ENCODE measurements at regions not wholly inside any gene's neighbourhood (a gene's known extent, or its start where the extent isn't known, plus 50 kb on each side); places are given as distances from the start of the nearest gene placed in this dataset.
A peak's percentile ranks its signal among the peaks of the same experiment; 100 is the strongest.

DNA sequence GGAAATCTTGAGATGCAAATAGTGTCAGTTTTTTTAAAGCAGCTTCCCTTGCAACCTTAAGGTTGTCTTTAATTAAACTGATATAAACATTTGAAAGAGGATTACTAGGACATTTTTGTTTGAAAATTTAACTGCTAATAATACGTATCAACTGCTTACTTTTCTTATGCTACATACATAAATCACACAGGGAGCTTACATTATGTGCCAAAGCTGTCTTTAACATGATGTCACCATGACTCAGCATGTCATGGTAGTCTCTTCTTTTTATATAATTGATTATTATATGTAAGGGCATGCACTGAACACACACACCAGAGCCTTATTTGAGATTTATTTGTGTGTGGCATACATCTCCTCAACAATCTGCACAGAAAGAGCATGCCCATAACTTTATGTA, 63.0 kb upstream of the PTHLH start:
- Histone ChIP-seq H4K20me1 (ENCODE audit: insufficient read depth) (no peaks in the 10 kb centered on the region), H3K27me3 (ENCODE audit: insufficient read depth) (no peaks in the 10 kb centered on the region), H3K4me3 (ENCODE audit: low read depth in 2 of 2, low read length in 1 of 2) (no peak overlapping the region), H3K4me1 (ENCODE audit: control insufficient read depth in 1 of 2, insufficient read depth in 2 of 2, low read depth in 1 of 2, low read length in 1 of 2) (peaks cover 0 to 33% of the 10 kb centered on the region in 2 experiments; a peak in 3 of 4 replicates), H3K9me2 (no peaks in the 10 kb centered on the region), H3K9me3 (no peaks in the 10 kb centered on the region), H3K4me2 (no peak overlapping the region), H3K27ac (ENCODE audit: low read depth in 2 of 2, low read length in 1 of 2) (peak overlapping the region in 1 of 2 experiments; percentile 81; a peak in 1 of 4 replicates), H3K9ac (no peak overlapping the region; the same call in 1 of the 2 replicates), H3K79me2 (ENCODE audit: insufficient read depth) (no peaks in the 10 kb centered on the region), H3F3A (replicated peaks; ENCODE audit: insufficient read depth) (peaks cover 3% of the 10 kb centered on the region), H3K36me3 (replicated peaks in 1 of 2; ENCODE audit: control insufficient read depth in 1 of 2, insufficient read depth in 2 of 2, low read length in 1 of 2) (no peaks in the 10 kb centered on the region), H2AFZ (ENCODE audit: low read depth) (peak overlapping the region; percentile 21; the same call in 1 of the 2 replicates)
- WGBS (ENCODE audit: low lambda C conversion rate): 10% methylated on average over 1 of the region's 1 CpG
- ChIA-PET CTCF (no interaction called here), POLR2A (no interaction called here)
- DNase-seq: no peak
- TF ChIP-seq GABPA (IDR thresholded peaks at IDR 0.05; ENCODE audit: low read depth): no peak
- TF ChIP-seq, protein P1, sequence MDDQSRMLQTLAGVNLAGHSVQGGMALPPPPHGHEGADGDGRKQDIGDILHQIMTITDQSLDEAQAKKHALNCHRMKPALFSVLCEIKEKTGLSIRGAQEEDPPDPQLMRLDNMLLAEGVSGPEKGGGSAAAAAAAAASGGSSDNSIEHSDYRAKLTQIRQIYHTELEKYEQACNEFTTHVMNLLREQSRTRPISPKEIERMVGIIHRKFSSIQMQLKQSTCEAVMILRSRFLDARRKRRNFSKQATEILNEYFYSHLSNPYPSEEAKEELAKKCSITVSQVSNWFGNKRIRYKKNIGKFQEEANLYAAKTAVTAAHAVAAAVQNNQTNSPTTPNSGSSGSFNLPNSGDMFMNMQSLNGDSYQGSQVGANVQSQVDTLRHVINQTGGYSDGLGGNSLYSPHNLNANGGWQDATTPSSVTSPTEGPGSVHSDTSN (IDR thresholded peaks at IDR 0.05): peak; percentile 81
- TF ChIP-seq FOSL2 (IDR thresholded peaks at IDR 0.05; ENCODE audit: borderline replicate concordance, low read depth): peak; percentile 54; the same call in 1 of the 2 replicates
- TF ChIP-seq TCF12 (IDR thresholded peaks at IDR 0.05): 0 out of 2 replicates have a peak, but pooled peaks have one; percentile 13
- TF ChIP-seq, protein P2, sequence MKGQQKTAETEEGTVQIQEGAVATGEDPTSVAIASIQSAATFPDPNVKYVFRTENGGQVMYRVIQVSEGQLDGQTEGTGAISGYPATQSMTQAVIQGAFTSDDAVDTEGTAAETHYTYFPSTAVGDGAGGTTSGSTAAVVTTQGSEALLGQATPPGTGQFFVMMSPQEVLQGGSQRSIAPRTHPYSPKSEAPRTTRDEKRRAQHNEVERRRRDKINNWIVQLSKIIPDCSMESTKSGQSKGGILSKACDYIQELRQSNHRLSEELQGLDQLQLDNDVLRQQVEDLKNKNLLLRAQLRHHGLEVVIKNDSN (IDR thresholded peaks at IDR 0.05; ENCODE audit: borderline replicate concordance, low read depth): no peak
- TF ChIP-seq SIN3A (IDR thresholded peaks at IDR 0.05; ENCODE audit: borderline replicate concordance, low read depth, low read length): no peak

- Histone ChIP-seq H3K27ac (ENCODE audit: low read depth in 2 of 2, low read length in 1 of 2) (no peak overlapping the region), H2AFZ (ENCODE audit: low read depth) (no peak overlapping the region), H3K79me2 (ENCODE audit: insufficient read depth) (no peaks in the 10 kb centered on the region), H3K9me2 (no peaks in the 10 kb centered on the region), H3F3A (replicated peaks; ENCODE audit: insufficient read depth) (peaks cover 3% of the 10 kb centered on the region), H3K4me3 (ENCODE audit: low read depth in 2 of 2, low read length in 1 of 2) (no peak overlapping the region), H3K36me3 (replicated peaks in 1 of 2; ENCODE audit: control insufficient read depth in 1 of 2, insufficient read depth in 2 of 2, low read length in 1 of 2) (no peaks in the 10 kb centered on the region), H4K20me1 (ENCODE audit: insufficient read depth) (no peaks in the 10 kb centered on the region), H3K4me2 (no peak overlapping the region), H3K9ac (no peak overlapping the region), H3K9me3 (no peaks in the 10 kb centered on the region), H3K27me3 (ENCODE audit: insufficient read depth) (no peaks in the 10 kb centered on the region), H3K4me1 (ENCODE audit: control insufficient read depth in 1 of 2, insufficient read depth in 2 of 2, low read depth in 1 of 2, low read length in 1 of 2) (peaks cover 0 to 33% of the 10 kb centered on the region in 2 experiments; a peak in 3 of 4 replicates)
- WGBS (ENCODE audit: low lambda C conversion rate): 100% methylated on average over 2 of the region's 3 CpGs
- CTCF ChIA-PET: no interaction called here
- POLR2A ChIA-PET: no interaction called here
- TF ChIP-seq TAF1 (IDR thresholded peaks at IDR 0.05; ENCODE audit: borderline replicate concordance, low read depth, low read length) (no peak), YY1 (IDR thresholded peaks at IDR 0.05; ENCODE audit: low read depth) (no peak), GABPA (IDR thresholded peaks at IDR 0.05; ENCODE audit: low read depth) (no peak)
- TF ChIP-seq, protein P1 (IDR thresholded peaks at IDR 0.05): no peak
- DNase-seq: no peak
Measured at GRCh38 chr12:28036940-28037339, 64.4 kb upstream of the PTHLH start.

GRCh38 chr12:28040246-28040645, 67.7 kb upstream of the PTHLH start:
- POLR2A ChIA-PET: no interaction called here
- no peaks in the 10 kb centered on the region for H3K27me3 ChIP-seq (ENCODE audit: insufficient read depth)
- TF ChIP-seq, protein P2 (IDR thresholded peaks at IDR 0.05; ENCODE audit: borderline replicate concordance, low read depth): no peak
- no peak for TF ChIP-seq TEAD4 (IDR thresholded peaks at IDR 0.05; ENCODE audit: borderline replicate concordance, insufficient read depth)
- no peak for TF ChIP-seq RAD21 (IDR thresholded peaks at IDR 0.05; ENCODE audit: low read length)
- no peak for TF ChIP-seq YY1 (IDR thresholded peaks at IDR 0.05; ENCODE audit: low read depth)
- TF ChIP-seq ELF1 (IDR thresholded peaks at IDR 0.05): no peak
- TF ChIP-seq MXI1 (IDR thresholded peaks at IDR 0.05; ENCODE audit: low read depth, low read length): no peak
- TF ChIP-seq, protein P3, sequence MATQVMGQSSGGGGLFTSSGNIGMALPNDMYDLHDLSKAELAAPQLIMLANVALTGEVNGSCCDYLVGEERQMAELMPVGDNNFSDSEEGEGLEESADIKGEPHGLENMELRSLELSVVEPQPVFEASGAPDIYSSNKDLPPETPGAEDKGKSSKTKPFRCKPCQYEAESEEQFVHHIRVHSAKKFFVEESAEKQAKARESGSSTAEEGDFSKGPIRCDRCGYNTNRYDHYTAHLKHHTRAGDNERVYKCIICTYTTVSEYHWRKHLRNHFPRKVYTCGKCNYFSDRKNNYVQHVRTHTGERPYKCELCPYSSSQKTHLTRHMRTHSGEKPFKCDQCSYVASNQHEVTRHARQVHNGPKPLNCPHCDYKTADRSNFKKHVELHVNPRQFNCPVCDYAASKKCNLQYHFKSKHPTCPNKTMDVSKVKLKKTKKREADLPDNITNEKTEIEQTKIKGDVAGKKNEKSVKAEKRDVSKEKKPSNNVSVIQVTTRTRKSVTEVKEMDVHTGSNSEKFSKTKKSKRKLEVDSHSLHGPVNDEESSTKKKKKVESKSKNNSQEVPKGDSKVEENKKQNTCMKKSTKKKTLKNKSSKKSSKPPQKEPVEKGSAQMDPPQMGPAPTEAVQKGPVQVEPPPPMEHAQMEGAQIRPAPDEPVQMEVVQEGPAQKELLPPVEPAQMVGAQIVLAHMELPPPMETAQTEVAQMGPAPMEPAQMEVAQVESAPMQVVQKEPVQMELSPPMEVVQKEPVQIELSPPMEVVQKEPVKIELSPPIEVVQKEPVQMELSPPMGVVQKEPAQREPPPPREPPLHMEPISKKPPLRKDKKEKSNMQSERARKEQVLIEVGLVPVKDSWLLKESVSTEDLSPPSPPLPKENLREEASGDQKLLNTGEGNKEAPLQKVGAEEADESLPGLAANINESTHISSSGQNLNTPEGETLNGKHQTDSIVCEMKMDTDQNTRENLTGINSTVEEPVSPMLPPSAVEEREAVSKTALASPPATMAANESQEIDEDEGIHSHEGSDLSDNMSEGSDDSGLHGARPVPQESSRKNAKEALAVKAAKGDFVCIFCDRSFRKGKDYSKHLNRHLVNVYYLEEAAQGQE (IDR thresholded peaks at IDR 0.05; ENCODE audit: low read depth, low read length): no peak
- TF ChIP-seq RCOR1 (IDR thresholded peaks at IDR 0.05; ENCODE audit: low read length): no peak
- TF ChIP-seq MEF2A (IDR thresholded peaks at IDR 0.05; ENCODE audit: borderline replicate concordance, low read depth): no peak
- no peaks in the 10 kb centered on the region for H3F3A ChIP-seq (replicated peaks; ENCODE audit: insufficient read depth)
- H3K79me2 ChIP-seq (ENCODE audit: insufficient read depth): no peaks in the 10 kb centered on the region
- no peak for DNase-seq
- H3K9ac ChIP-seq: no peak overlapping the region
- H2AFZ ChIP-seq (ENCODE audit: low read depth): no peak overlapping the region
- CTCF ChIA-PET: no interaction called here
- no peak overlapping the region for H3K4me2 ChIP-seq
- no peak overlapping the region for H3K4me3 ChIP-seq (ENCODE audit: low read depth in 2 of 2, low read length in 1 of 2)
- 79% methylated on average over 2 of the region's 2 CpGs for WGBS (ENCODE audit: low lambda C conversion rate)
- no peak overlapping the region for H3K27ac ChIP-seq (ENCODE audit: low read depth in 2 of 2, low read length in 1 of 2)
- no peaks in the 10 kb centered on the region for H3K36me3 ChIP-seq (replicated peaks in 1 of 2; ENCODE audit: control insufficient read depth in 1 of 2, insufficient read depth in 2 of 2, low read length in 1 of 2)
- H4K20me1 ChIP-seq (ENCODE audit: insufficient read depth): no peaks in the 10 kb centered on the region
- H3K4me1 ChIP-seq (ENCODE audit: control insufficient read depth in 1 of 2, insufficient read depth in 2 of 2, low read depth in 1 of 2, low read length in 1 of 2): peaks cover 0 to 4% of the 10 kb centered on the region in 2 experiments; a peak in 3 of 4 replicates
- H3K9me3 ChIP-seq: no peaks in the 10 kb centered on the region
- H3K9me2 ChIP-seq: no peaks in the 10 kb centered on the region
